Mucosa of stomach (tissue), 1 donor: ENCODE measurements at regions not wholly inside any gene's neighbourhood (a gene's known extent, or its start where the extent isn't known, plus 50 kb on each side); places are given as distances from the start of the nearest gene placed in this dataset.

ENCODE experiments used
- H3K27me3 ChIP-seq: one replicate; pipeline ENCODE4 v1.7.0; 2013; ENCODE audit warnings: mild to moderate bottlenecking, low read length; ENCODE audit not compliant: control insufficient read depth, insufficient read depth
- H3K36me3 ChIP-seq: one replicate; pipeline ENCODE4 v1.7.0; 2013; ENCODE audit warnings: low read length; ENCODE audit not compliant: control insufficient read depth, insufficient read depth
- H3K4me1 ChIP-seq: one replicate; pipeline ENCODE4 v1.7.0; 2013; ENCODE audit warnings: mild to moderate bottlenecking, low read length; ENCODE audit not compliant: control insufficient read depth, insufficient read depth
- H3K4me3 ChIP-seq: one replicate; pipeline ENCODE4 v1.7.0; 2013; ENCODE audit warnings: low read length
- H3K9ac ChIP-seq: one replicate; pipeline ENCODE4 v1.7.0; 2013; ENCODE audit warnings: mild to moderate bottlenecking, low read length, moderate library complexity
- H3K9me3 ChIP-seq: one replicate; pipeline ENCODE4 v1.7.0; 2013; ENCODE audit warnings: mild to moderate bottlenecking, low read length, moderate library complexity; ENCODE audit not compliant: control insufficient read depth
- donor health status: Pancreatic carcinoma.

DNA sequence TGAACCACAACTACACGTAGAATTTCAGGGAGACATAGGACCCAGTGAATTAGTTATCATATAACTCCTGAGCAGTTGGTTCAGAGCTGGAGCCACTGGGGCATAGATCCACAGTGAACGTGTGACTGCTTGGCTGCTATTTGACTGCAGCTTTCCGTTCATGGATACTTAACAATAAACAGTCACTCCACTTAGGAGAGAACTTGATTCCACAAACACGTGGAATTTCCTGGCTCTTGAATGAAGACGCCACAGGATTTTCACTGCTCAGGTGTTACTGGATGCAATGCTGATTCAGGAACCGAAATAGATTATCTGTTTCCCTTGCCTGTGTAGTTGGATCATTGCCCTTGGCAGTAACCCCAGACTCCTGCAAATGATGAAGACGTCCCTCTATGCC lies 679.1 kb upstream of the ZEB2 start:
- Histone ChIP-seq H3K4me3 (no peak overlapping the region), H3K4me1 (peaks cover 14% of the 10 kb centered on the region), H3K9me3 (no peaks in the 10 kb centered on the region), H3K36me3 (no peaks in the 10 kb centered on the region), H3K27me3 (no peaks in the 10 kb centered on the region), H3K9ac (no peak overlapping the region)

DNA sequence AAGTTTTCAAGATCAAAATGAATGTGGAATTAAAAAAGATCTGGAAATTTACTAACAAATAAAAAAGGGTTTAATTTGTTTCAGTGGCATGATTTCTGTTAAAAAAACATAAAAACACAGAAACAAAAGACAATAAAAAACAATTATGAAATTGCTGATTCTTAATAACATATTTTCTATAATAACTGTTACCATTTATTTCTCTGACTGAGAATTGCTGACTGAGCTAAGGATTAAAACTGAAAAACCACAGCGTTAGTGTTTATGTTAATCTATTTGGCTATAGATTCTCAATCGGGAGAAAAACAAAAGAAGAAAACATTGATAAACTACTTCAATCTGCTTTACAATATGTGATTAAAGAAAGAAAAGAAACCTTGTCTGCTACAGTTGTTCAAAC lies 678.6 kb upstream of the ZEB2 start:
- no peak overlapping the region for H3K9ac ChIP-seq

DNA sequence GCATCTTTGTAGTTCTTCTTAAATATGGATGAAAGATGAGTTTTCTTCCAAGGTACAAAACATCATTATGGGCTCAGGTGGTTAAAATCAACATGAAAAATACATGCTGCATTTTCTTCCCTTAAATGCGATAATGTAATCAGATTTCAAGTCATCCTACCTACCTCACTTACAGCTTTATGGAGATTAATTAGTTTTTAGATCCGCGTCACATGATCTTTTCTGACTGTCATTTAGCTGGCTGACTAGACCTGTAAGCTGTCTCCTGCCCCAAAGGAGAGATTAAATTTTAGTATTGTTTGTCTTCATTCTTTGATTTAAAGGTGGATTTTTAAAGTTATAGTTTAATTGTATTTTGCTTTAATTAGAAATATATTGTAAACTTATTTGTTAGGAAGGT lies 678.0 kb upstream of the ZEB2 start:
- H3K27me3 ChIP-seq, result no peaks in the 10 kb centered on the region
- H3K4me1 ChIP-seq, result peaks cover 19% of the 10 kb centered on the region
- H3K9me3 ChIP-seq, result no peaks in the 10 kb centered on the region
- no peak overlapping the region for H3K4me3 ChIP-seq
- H3K36me3 ChIP-seq, result no peaks in the 10 kb centered on the region
- H3K9ac ChIP-seq, result no peak overlapping the region

More for the DNA sequence above, 678.6 kb upstream of the ZEB2 start:
- no peaks in the 10 kb centered on the region for H3K36me3 ChIP-seq
- H3K4me1 ChIP-seq, result peaks cover 19% of the 10 kb centered on the region
- H3K9me3 ChIP-seq, result no peaks in the 10 kb centered on the region
- no peak overlapping the region for H3K4me3 ChIP-seq
- H3K27me3 ChIP-seq, result no peaks in the 10 kb centered on the region

DNA sequence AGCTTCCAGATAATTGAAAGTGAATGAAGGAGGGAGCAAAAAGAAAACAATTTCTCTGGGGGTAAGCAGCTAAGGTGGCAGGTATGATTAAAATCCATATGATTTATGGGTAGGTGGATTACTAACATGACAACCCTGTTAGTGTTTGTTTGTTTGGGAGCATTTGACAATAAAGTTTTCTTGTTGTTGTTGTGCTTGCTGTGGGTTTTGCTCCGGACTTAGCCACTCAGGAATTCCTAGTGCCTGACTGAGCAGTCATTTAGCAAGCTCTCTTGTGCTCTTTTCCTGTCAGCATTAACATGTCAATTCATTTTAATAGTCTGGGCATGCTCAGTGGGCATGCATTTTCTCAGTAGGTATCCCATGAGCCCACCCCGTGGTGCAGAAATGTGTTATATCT lies 674.8 kb upstream of the ZEB2 start:
- Histone ChIP-seq H3K9me3 (no peaks in the 10 kb centered on the region), H3K27me3 (no peaks in the 10 kb centered on the region), H3K9ac (no peak overlapping the region), H3K36me3 (no peaks in the 10 kb centered on the region), H3K4me3 (no peak overlapping the region), H3K4me1 (peaks cover 19% of the 10 kb centered on the region)

DNA sequence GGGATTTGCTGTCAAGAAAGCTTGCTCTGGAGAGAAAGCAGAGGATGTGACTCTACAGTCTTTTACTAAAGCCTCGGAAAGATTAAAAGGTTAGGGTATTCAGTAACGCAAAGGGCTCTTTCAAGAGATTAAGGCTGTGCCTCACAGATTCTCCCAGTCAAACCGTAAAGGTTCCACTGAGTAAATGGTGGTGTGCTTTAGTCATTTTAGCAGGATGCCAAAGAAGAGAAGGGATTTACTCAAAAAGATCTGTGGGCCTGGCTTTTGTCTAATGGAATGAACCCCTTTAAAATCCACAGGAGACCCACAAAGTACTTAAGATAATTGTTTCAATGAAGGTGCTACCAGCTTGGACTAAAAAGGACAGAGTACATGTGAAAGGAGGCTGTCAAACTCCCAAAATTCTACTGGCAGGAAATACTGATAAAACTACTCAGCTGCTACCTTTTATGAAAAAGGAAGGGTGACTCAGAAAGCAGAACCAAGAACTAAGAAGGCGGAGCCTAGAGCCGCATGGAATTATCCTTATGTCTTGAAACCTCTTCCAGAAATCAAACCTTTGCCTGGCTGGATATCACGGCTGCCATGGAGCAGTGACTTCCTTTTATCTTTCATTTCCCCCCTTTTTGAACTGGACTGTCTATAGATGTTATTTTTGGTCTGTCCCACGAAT lies 670.2 kb upstream of the ZEB2 start:
- Histone ChIP-seq H3K4me3 (no peak overlapping the region), H3K27me3 (no peaks in the 10 kb centered on the region), H3K9ac (no peak overlapping the region), H3K9me3 (no peaks in the 10 kb centered on the region), H3K4me1 (peaks cover 10% of the 10 kb centered on the region), H3K36me3 (no peaks in the 10 kb centered on the region)

DNA sequence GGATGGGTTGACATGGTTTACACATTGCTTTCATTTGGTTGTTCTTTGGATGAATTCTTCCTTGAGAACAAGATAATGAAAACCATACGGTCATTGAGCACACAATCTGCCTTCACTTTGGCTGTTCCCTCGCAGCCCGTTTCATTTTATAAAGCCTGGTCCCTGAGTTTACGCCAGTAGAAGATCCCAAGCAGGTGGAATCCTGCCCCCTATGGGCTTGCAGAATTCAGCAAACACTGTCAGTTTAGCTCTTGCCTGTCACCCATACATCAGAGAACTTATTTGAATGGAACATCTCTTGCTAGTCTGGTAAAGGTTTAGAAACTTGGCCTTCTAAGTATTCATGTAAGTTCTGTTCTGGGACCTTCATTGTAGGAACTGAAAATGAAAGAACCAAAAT lies 666.4 kb upstream of the ZEB2 start:
- H3K27me3 ChIP-seq, result no peaks in the 10 kb centered on the region
- no peak overlapping the region for H3K4me3 ChIP-seq
- H3K36me3 ChIP-seq, result no peaks in the 10 kb centered on the region
- no peak overlapping the region for H3K9ac ChIP-seq
- H3K4me1 ChIP-seq, result no peaks in the 10 kb centered on the region
- H3K9me3 ChIP-seq, result no peaks in the 10 kb centered on the region

DNA sequence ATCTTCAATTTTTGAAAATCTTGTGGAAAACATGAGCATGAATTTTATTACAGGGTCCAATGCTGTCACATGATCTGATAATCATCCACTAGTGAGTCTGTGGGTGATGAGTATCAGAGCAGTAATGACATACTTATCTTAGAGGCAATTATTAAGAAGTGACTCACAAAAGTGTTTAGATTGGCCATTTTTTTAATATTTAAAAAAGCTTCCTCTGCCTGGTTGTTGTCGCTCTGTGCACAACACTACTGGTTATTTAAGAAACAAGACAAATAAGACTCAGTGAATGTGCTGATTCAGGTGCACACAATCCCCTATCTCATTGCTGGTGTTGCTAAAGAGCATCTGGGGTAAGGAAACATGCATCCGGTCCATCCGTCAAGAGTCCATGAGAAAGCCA lies 665.8 kb upstream of the ZEB2 start:
- H3K4me1 ChIP-seq, result no peaks in the 10 kb centered on the region
- no peak overlapping the region for H3K9ac ChIP-seq
- no peaks in the 10 kb centered on the region for H3K9me3 ChIP-seq
- no peaks in the 10 kb centered on the region for H3K36me3 ChIP-seq
- H3K4me3 ChIP-seq, result no peak overlapping the region
- no peaks in the 10 kb centered on the region for H3K27me3 ChIP-seq

DNA sequence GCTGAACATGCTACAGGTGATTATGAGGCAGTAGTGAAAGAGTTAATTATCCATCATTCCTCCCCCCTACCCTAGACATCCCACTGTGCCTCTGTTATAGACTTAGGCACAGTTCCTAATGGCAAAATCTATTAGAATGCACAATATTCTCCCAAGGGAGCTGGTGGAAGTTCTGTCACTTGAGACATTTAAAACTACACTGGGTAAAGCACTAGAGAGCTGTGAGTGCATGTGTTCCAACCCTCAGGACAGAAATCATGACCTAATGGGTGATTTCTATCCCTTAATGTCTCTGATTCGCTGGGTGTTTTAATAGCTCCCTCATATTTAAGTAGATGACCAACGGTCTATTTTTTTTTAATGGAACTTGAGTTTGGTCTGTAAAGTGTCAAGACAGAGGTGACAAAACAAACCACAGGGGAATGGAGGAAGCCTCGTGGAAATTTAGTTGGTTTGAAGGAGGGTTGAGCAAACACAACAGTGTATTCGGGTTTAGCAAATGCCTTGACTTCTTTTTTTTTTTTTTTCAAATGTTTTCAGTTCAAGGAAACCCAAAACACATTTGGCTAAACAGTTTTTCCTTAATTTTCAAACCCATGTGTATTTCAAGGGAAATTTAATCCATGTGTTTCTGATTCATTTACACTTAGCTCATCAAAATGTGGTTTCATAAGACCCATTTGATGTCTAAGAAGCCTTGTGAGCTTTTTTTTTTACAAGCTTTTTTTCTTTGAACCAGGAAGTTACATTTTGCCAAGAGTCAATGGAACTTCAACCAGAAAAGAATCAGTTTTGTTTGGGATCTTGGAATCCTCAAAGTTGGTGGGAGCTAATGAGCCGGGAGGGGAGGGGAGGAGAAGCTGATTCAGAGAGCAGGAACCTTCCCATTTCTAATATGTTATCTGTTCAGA lies 665.1 kb upstream of the ZEB2 start:
- no peak overlapping the region for H3K4me3 ChIP-seq
- no peaks in the 10 kb centered on the region for H3K4me1 ChIP-seq
- no peaks in the 10 kb centered on the region for H3K9me3 ChIP-seq
- no peaks in the 10 kb centered on the region for H3K36me3 ChIP-seq
- no peaks in the 10 kb centered on the region for H3K27me3 ChIP-seq
- no peak overlapping the region for H3K9ac ChIP-seq

DNA sequence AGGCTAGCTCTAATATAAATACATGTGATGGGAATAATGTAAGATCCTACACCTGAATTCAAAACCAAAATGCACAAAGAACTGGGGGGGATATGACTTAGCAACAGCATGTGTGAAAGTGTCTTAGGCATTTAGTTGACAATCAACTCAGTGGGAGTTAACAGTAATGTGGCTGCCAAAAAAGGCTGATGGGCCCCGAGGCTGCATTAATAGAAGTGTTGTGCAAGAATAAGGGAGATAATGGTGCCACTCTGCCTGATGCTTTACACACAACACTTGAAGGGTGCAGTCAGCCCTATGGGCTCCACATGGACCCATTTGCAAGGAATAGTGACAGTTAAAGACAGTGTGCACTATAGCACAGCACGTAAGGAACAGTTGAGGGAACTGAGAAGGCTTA lies 649.4 kb upstream of the ZEB2 start:
- no peaks in the 10 kb centered on the region for H3K4me1 ChIP-seq
- H3K9me3 ChIP-seq, result no peaks in the 10 kb centered on the region
- no peak overlapping the region for H3K4me3 ChIP-seq
- no peak overlapping the region for H3K9ac ChIP-seq
- H3K27me3 ChIP-seq, result no peaks in the 10 kb centered on the region
- no peaks in the 10 kb centered on the region for H3K36me3 ChIP-seq

DNA sequence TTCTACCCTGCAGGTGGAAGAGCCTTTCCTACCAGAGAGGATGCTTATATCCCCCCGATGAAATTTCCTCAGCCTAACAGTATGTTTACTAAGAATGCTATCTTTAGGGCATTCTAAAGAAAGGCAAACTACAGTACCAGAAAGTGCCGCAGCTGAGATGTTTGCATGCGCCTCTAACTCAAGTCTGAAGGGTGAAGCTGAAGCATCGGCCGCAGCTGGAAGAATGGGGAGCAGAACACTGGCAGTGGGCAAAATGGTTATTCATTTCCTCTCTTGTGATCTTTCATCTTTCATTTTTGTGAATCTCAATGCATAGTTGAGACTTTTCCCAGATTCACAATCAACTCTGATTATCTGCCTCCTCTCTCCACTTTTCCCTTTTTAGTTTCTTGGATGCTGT lies 648.2 kb upstream of the ZEB2 start:
- no peak overlapping the region for H3K9ac ChIP-seq
- no peak overlapping the region for H3K4me3 ChIP-seq
- no peaks in the 10 kb centered on the region for H3K9me3 ChIP-seq
- H3K4me1 ChIP-seq, result no peaks in the 10 kb centered on the region
- no peaks in the 10 kb centered on the region for H3K36me3 ChIP-seq
- H3K27me3 ChIP-seq, result no peaks in the 10 kb centered on the region

DNA sequence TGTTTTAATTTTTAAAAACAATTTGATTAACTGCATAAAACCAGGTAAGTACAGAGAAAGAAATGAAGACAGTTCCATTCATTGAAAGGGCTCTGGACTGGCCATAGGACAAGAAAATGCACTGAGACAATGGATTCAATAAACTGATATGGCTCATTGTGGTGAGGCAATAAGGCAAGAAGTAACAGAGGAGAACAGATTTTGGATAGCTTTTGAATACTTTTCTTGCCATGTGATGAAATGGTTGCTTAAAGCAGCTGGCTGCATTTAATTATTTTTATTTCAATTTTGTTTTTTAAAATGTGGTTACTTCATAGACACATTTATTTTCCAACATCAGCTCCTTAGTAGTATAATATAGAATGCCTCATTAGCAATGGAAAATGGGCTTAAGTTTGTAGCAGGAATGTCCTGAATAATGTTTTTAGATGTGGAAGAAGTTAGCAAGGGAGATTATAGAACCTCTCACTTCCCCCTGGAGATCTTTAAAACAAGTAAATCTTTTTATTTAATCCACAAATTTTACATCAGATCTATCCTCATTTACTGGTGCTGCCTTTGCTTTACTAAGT lies 646.9 kb upstream of the ZEB2 start:
- no peaks in the 10 kb centered on the region for H3K36me3 ChIP-seq
- no peak overlapping the region for H3K4me3 ChIP-seq
- H3K9me3 ChIP-seq, result no peaks in the 10 kb centered on the region
- no peaks in the 10 kb centered on the region for H3K27me3 ChIP-seq
- H3K4me1 ChIP-seq, result no peaks in the 10 kb centered on the region
- H3K9ac ChIP-seq, result no peak overlapping the region

DNA sequence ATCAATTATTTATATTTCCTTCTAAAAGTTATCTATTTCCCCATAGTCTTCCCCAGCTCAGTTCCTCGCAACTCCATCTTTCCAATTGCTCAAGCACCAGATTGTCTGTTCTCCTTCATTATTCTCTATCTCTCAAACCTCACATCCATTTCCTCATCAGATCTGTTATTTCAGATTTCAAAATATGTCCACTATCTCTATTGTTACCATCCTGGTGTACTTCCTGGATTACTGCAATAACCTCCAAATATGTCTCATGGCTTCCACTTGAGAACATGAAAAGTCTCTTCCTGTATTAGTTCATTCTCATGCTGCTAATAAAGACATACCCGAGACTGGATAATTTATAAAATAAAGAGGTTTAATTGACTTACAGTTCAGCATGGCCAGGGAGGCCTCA lies 641.7 kb upstream of the ZEB2 start:
- Histone ChIP-seq H3K4me1 (peaks cover 19% of the 10 kb centered on the region), H3K9ac (no peak overlapping the region), H3K9me3 (no peaks in the 10 kb centered on the region), H3K27me3 (no peaks in the 10 kb centered on the region), H3K4me3 (no peak overlapping the region), H3K36me3 (no peaks in the 10 kb centered on the region)
